Upper lobe of left lung (tissue), 6 donors: ENCODE measurements at regions not wholly inside any gene's neighbourhood (a gene's known extent, or its start where the extent isn't known, plus 50 kb on each side); places are given as distances from the start of the nearest gene placed in this dataset.

Experiments
- ATAC-seq, 2 donors: fragments of 200-7000 bp; cut with Tn5 transposase; one replicate each; pipeline ENCODE4 v1.9.1; 2022; ENCODE audit warnings: mild to moderate bottlenecking in 2 of 2, moderate library complexity in 2 of 2; ENCODE audit not compliant: low FRiP score in 2 of 2
- DNase-seq, 2 donors: peaks; one replicate each; pipeline ENCODE4 v3.0.0-alpha.2; 2019 to 2020
- H3K27ac ChIP-seq, 4 donors: fragments of 200-600 bp; sonication (generic); one replicate each; pipeline ENCODE4 v1.5.1; 2016 to 2019
- H3K27me3 ChIP-seq, 4 donors: fragments of 200-600 bp; sonication (generic); one replicate each; pipeline ENCODE4 v1.5.1; 2017 to 2019
- H3K36me3 ChIP-seq, 4 donors: fragments of 200-600 bp; sonication (generic); one replicate each; pipeline ENCODE4 v1.5.1; 2016 to 2019
- H3K4me1 ChIP-seq, 4 donors: fragments of 200-600 bp; sonication (generic); one replicate each; pipeline ENCODE4 v1.5.1; 2018 to 2019
- H3K4me3 ChIP-seq, 4 donors: fragments of 200-600 bp; sonication (generic); one replicate each; pipeline ENCODE4 v1.5.1; 2017 to 2019; ENCODE audit warnings: mild to moderate bottlenecking in 2 of 4, moderate library complexity in 1 of 4
- H3K9me3 ChIP-seq, 4 donors: fragments of 200-600 bp; sonication (generic); one replicate each; pipeline ENCODE4 v1.5.1; 2018 to 2019
- EP300 ChIP-seq, 4 donors: sonication (generic); formaldehyde crosslinking; IDR thresholded peaks; one replicate each; pipeline ENCODE4 v1.5.1; 2017; ENCODE audit warnings: antibody characterized with exemption in 4 of 4, control low read depth in 2 of 4
- POLR2A ChIP-seq, 4 donors: fragments of 450-650 bp; IDR thresholded peaks; one replicate each; pipeline ENCODE4 v1.5.1; 2016 to 2017; ENCODE audit warnings: antibody characterized with exemption in 4 of 4, mild to moderate bottlenecking in 2 of 4
- POLR2AphosphoS5 ChIP-seq, 2 donors: sonication (generic); formaldehyde crosslinking; IDR thresholded peaks; one replicate each; pipeline ENCODE4 v1.5.1; 2017; ENCODE audit warnings: antibody characterized with exemption in 2 of 2
- WGBS, 2 donors: methylation state at CpG; one replicate each; pipeline ENCODE4 v1.1.5; 2017 to 2018; 5-methylcytosine and 5-hydroxymethylcytosine counted together
- TF ChIP-seq, protein P1 (sequence below), 6 experiments: fragments of 450-650 bp in 4 of 6; fragments of 200-600 bp in 2 of 6; sonication (generic) in 2 of 6; IDR thresholded peaks; one replicate each; pipeline ENCODE4 v1.5.1; 2016 to 2019; ENCODE audit warnings: antibody characterized with exemption in 6 of 6
- donor health status: DM: no; HTN: no; CAD: no; lungs with moderate emphysema.
- donor health status: DM: no; HTN: yes; CAD: no; lungs with severe emphysema.

GRCh38 chr4:179447308-179447707, 2005.1 kb upstream of the AGA start:
- no peak for ATAC-seq
- TF ChIP-seq POLR2AphosphoS5 (IDR thresholded peaks at IDR 0.05) (no peak), EP300 (IDR thresholded peaks at IDR 0.05) (no peak), POLR2A (IDR thresholded peaks at IDR 0.05) (no peak)
- TF ChIP-seq, protein P1, sequence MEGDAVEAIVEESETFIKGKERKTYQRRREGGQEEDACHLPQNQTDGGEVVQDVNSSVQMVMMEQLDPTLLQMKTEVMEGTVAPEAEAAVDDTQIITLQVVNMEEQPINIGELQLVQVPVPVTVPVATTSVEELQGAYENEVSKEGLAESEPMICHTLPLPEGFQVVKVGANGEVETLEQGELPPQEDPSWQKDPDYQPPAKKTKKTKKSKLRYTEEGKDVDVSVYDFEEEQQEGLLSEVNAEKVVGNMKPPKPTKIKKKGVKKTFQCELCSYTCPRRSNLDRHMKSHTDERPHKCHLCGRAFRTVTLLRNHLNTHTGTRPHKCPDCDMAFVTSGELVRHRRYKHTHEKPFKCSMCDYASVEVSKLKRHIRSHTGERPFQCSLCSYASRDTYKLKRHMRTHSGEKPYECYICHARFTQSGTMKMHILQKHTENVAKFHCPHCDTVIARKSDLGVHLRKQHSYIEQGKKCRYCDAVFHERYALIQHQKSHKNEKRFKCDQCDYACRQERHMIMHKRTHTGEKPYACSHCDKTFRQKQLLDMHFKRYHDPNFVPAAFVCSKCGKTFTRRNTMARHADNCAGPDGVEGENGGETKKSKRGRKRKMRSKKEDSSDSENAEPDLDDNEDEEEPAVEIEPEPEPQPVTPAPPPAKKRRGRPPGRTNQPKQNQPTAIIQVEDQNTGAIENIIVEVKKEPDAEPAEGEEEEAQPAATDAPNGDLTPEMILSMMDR (IDR thresholded peaks at IDR 0.05): no peak
- Histone ChIP-seq H3K27me3 (no peaks in the 10 kb centered on the region), H3K4me3 (no peak overlapping the region), H3K4me1 (no peaks in the 10 kb centered on the region), H3K9me3 (peaks cover 0 to 9% (median 0%) of the 10 kb centered on the region in 4 donors), H3K36me3 (no peaks in the 10 kb centered on the region), H3K27ac (no peak overlapping the region)
- WGBS, 2 donors: 64 to 69% methylated on average over 2 of the region's 2 CpGs
- DNase-seq: no peak

GRCh38 chr4:179465131-179465797, 2023.0 kb upstream of the AGA start:
- no peaks in the 10 kb centered on the region for H3K9me3 ChIP-seq
- no peak overlapping the region for H3K27ac ChIP-seq
- H3K27me3 ChIP-seq: no peaks in the 10 kb centered on the region
- no peaks in the 10 kb centered on the region for H3K4me1 ChIP-seq
- DNase-seq (no peak), ATAC-seq (no peak)
- 85 to 86% methylated on average over 8 of the region's 8 CpGs for WGBS, 2 donors
- no peak overlapping the region for H3K4me3 ChIP-seq
- TF ChIP-seq, protein P1 (IDR thresholded peaks at IDR 0.05): no peak
- H3K36me3 ChIP-seq: no peaks in the 10 kb centered on the region

DNA sequence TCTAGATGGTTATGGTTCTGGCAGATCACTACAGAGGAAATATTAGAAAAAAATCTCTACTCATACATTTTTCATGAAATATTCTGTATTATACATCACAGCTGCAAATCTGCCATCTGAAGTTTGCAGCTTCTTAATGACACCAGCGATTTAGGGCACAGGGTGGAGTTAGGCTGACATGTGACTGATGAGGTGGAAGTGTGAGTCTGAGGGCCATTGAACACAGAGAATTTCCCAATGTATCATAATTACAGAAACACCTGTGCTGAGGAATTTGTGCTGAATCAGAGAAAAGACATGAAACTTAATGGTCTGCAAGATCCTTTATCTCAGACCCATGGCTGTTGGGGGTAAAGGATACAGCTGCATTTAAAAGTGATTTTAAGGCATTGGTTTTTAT, 2025.6 kb upstream of the AGA start:
- Histone ChIP-seq H3K27ac (no peak overlapping the region), H3K9me3 (no peaks in the 10 kb centered on the region), H3K4me3 (no peak overlapping the region), H3K36me3 (no peaks in the 10 kb centered on the region), H3K27me3 (no peaks in the 10 kb centered on the region), H3K4me1 (no peaks in the 10 kb centered on the region)
- 42 to 57% methylated on average over 1 of the region's 1 CpG for WGBS, 2 donors
- DNase-seq (no peak), ATAC-seq (no peak)
- TF ChIP-seq, protein P1 (IDR thresholded peaks at IDR 0.05): no peak
- no peak for TF ChIP-seq POLR2AphosphoS5 (IDR thresholded peaks at IDR 0.05)
- TF ChIP-seq EP300 (IDR thresholded peaks at IDR 0.05): no peak
- TF ChIP-seq POLR2A (IDR thresholded peaks at IDR 0.05): no peak

DNA sequence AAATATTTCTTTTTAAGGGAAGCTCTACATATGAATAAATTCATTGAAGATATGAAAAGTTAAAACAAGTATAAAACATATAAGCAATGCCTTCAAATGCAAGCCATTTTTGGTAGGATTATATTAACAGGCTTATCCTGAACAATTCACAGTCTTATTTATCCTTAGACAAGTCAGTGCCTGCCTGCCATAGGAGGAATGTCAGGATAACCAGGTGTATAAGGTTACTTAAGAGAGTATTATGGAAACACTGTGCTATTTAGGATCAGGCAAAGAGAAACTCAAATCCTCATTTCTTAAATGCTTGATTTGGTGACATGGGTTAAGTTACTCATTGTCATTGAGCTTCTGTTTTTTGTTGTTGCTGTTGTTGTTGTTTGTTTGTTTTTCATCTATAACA, 2029.9 kb upstream of the AGA start:
- Histone ChIP-seq H3K4me3 (no peak overlapping the region), H3K27ac (no peak overlapping the region), H3K27me3 (no peaks in the 10 kb centered on the region), H3K4me1 (no peaks in the 10 kb centered on the region), H3K9me3 (peaks cover 0 to 5% (median 2%) of the 10 kb centered on the region in 4 donors), H3K36me3 (no peaks in the 10 kb centered on the region)
- TF ChIP-seq POLR2AphosphoS5 (IDR thresholded peaks at IDR 0.05) (no peak), EP300 (IDR thresholded peaks at IDR 0.05) (no peak), POLR2A (IDR thresholded peaks at IDR 0.05) (no peak)
- TF ChIP-seq, protein P1 (IDR thresholded peaks at IDR 0.05): no peak
- DNase-seq (no peak), ATAC-seq (no peak)

GRCh38 chr4:179478608-179479007, 2036.4 kb upstream of the AGA start:
- no peak for ATAC-seq
- no peaks in the 10 kb centered on the region for H3K36me3 ChIP-seq
- peaks cover 0 to 7% (median 2%) of the 10 kb centered on the region in 4 donors for H3K9me3 ChIP-seq
- TF ChIP-seq POLR2A (IDR thresholded peaks at IDR 0.05): no peak
- no peak for TF ChIP-seq EP300 (IDR thresholded peaks at IDR 0.05)
- no peak overlapping the region for H3K27ac ChIP-seq
- H3K27me3 ChIP-seq: no peaks in the 10 kb centered on the region
- no peak for DNase-seq
- no peak overlapping the region for H3K4me3 ChIP-seq
- H3K4me1 ChIP-seq: no peaks in the 10 kb centered on the region
